ENCODE measurements at regions not wholly inside any gene's neighbourhood (a gene's known extent, or its start where the extent isn't known, plus 50 kb on each side); places are given as distances from the start of the nearest gene placed in this dataset.

- no peaks in the 10 kb centered on the region for H3K4me1 Mint-ChIP-seq
- Histone ChIP-seq H3K4me3 (ENCODE audit: control extremely low read depth in 1 of 5, extremely low read depth in 1 of 5, insufficient read depth in 1 of 5, low read depth in 2 of 5, low read length in 4 of 5) (no peak overlapping the region), H4K20me1 (ENCODE audit: control insufficient read depth, insufficient read depth, low read length, poor library complexity, severe bottlenecking) (no peaks in the 10 kb centered on the region), H2AFZ (ENCODE audit: insufficient read depth, low read depth, low read length, poor library complexity, severe bottlenecking) (no peak overlapping the region), H3K79me2 (ENCODE audit: control insufficient read depth, insufficient read depth, low read length) (no peaks in the 10 kb centered on the region), H3K27ac (ENCODE audit: low read length in 2 of 2) (no peak overlapping the region), H3K27me3 (replicated peaks in 1 of 4; ENCODE audit: control extremely low read depth in 1 of 4, control insufficient read depth in 3 of 4, insufficient read depth in 4 of 4, low read length in 3 of 4) (no peaks in the 10 kb centered on the region), H3K9ac (ENCODE audit: low read length) (no peak overlapping the region), H3K36me3 (replicated peaks in 1 of 2; ENCODE audit: control extremely low read depth in 1 of 2, control insufficient read depth in 1 of 2, extremely low read depth in 1 of 2, insufficient read depth in 2 of 2, low read length in 1 of 2) (no peaks in the 10 kb centered on the region), H3K9me3 (ENCODE audit: control extremely low read depth in 1 of 3, control insufficient read depth in 2 of 3, insufficient read depth in 1 of 3, low read length in 2 of 3) (no peaks in the 10 kb centered on the region), H3K4me2 (replicated peaks; ENCODE audit: low read depth, low read length, poor library complexity, severe bottlenecking) (no peak overlapping the region), H3K4me1 (ENCODE audit: control insufficient read depth in 2 of 2, insufficient read depth in 2 of 2, low read length in 2 of 2) (no peaks in the 10 kb centered on the region)
- intact Hi-C loops (cut with micrococcal nuclease) = no loop called here
- no peaks in the 10 kb centered on the region for H3K9me3 Mint-ChIP-seq (ENCODE audit: insufficient read depth)
- H3K27ac Mint-ChIP-seq = no peak overlapping the region
- H3K27me3 Mint-ChIP-seq = peaks cover 8% of the 10 kb centered on the region
- H3K4me3 Mint-ChIP-seq = no peak overlapping the region
- DNase-seq (no peak), ATAC-seq (ENCODE audit: low read depth) (no peak)
- ChIA-PET CTCF (no interaction called here), POLR2A (no interaction called here)
- no peak for TF ChIP-seq EZH2 (IDR thresholded peaks at IDR 0.05; ENCODE audit: borderline replicate concordance, insufficient read depth, low read depth, low read length, poor library complexity, severe bottlenecking)
- TF ChIP-seq CTCF (IDR thresholded peaks at IDR 0.05) = no peak
Observed at GRCh38 chr6:135637701-135638100, 140.2 kb upstream of the AHI1 start.

GRCh38 chr6:135638108-135638507 lies 140.6 kb upstream of the AHI1 start:
- DNase-seq (no peak), ATAC-seq (ENCODE audit: low read depth) (no peak)
- Mint-ChIP-seq H3K9me3 (ENCODE audit: insufficient read depth) (no peaks in the 10 kb centered on the region), H3K4me3 (no peak overlapping the region), H3K27me3 (peaks cover 8% of the 10 kb centered on the region), H3K27ac (no peak overlapping the region), H3K4me1 (no peaks in the 10 kb centered on the region)
- no peaks in the 10 kb centered on the region for H3K79me2 ChIP-seq (ENCODE audit: control insufficient read depth, insufficient read depth, low read length)
- ChIA-PET CTCF (no interaction called here), POLR2A (no interaction called here)
- no peaks in the 10 kb centered on the region for H3K27me3 ChIP-seq (replicated peaks in 1 of 4; ENCODE audit: control extremely low read depth in 1 of 4, control insufficient read depth in 3 of 4, insufficient read depth in 4 of 4, low read length in 3 of 4)
- TF ChIP-seq CTCF (IDR thresholded peaks at IDR 0.05) = no peak
- no peak overlapping the region for H2AFZ ChIP-seq (ENCODE audit: insufficient read depth, low read depth, low read length, poor library complexity, severe bottlenecking)
- H3K4me2 ChIP-seq (replicated peaks; ENCODE audit: low read depth, low read length, poor library complexity, severe bottlenecking) = no peak overlapping the region
- no peaks in the 10 kb centered on the region for H4K20me1 ChIP-seq (ENCODE audit: control insufficient read depth, insufficient read depth, low read length, poor library complexity, severe bottlenecking)
- H3K9me3 ChIP-seq (ENCODE audit: control extremely low read depth in 1 of 3, control insufficient read depth in 2 of 3, insufficient read depth in 1 of 3, low read length in 2 of 3) = no peaks in the 10 kb centered on the region
- WGBS (ENCODE audit: insufficient coverage) = 80% methylated on average over 1 of the region's 2 CpGs
- no peak overlapping the region for H3K27ac ChIP-seq (ENCODE audit: low read length in 2 of 2)
- intact Hi-C loops (cut with micrococcal nuclease) = no loop called here
- no peaks in the 10 kb centered on the region for H3K36me3 ChIP-seq (replicated peaks in 1 of 2; ENCODE audit: control extremely low read depth in 1 of 2, control insufficient read depth in 1 of 2, extremely low read depth in 1 of 2, insufficient read depth in 2 of 2, low read length in 1 of 2)
- no peak overlapping the region for H3K9ac ChIP-seq (ENCODE audit: low read length)
- no peaks in the 10 kb centered on the region for H3K4me1 ChIP-seq (ENCODE audit: control insufficient read depth in 2 of 2, insufficient read depth in 2 of 2, low read length in 2 of 2)
- H3K4me3 ChIP-seq (ENCODE audit: control extremely low read depth in 1 of 5, extremely low read depth in 1 of 5, insufficient read depth in 1 of 5, low read depth in 2 of 5, low read length in 4 of 5) = no peak overlapping the region

All from B cell (primary cell).